HepG2 (cell line): ENCODE measurements at regions not wholly inside any gene's neighbourhood (a gene's known extent, or its start where the extent isn't known, plus 50 kb on each side); places are given as distances from the start of the nearest gene placed in this dataset.
A peak's percentile ranks its signal among the peaks of the same experiment; 100 is the strongest.

Source experiments
- CC2D1A ChIP-seq: sonication (generic); formaldehyde crosslinking; IDR thresholded peaks from 2 replicates; pipeline ENCODE4 v1.8.1; 2023; ENCODE audit warnings: mild to moderate bottlenecking, missing genetic modification reagents
- EP300 ChIP-seq, 3 experiments: sonication (generic) in 1 of 3; formaldehyde crosslinking in 1 of 3; IDR thresholded peaks; 2 replicates each; pipeline versions ENCODE4 v1.5.1 to v1.6.1; 2011 to 2020; ENCODE audit warnings: low read depth in 2 of 3, low read length in 2 of 3, borderline replicate concordance in 1 of 3, improper control_type of control experiment in 1 of 3, mild to moderate bottlenecking in 1 of 3, missing genetic modification reagents in 1 of 3, moderate library complexity in 1 of 3
- HCFC1 ChIP-seq: fragments of 150-350 bp; IDR thresholded peaks from 2 replicates; pipeline ENCODE4 v1.6.1; 2014; ENCODE audit warnings: low read depth, low read length
- HNF4G ChIP-seq, 2 experiments: sonication (generic) in 1 of 2; formaldehyde crosslinking in 1 of 2; IDR thresholded peaks; 2 replicates each; pipeline versions ENCODE4 v1.4.0 to v1.6.1; 2011 to 2020; ENCODE audit warnings: borderline replicate concordance in 2 of 2, low read depth in 2 of 2, mild to moderate bottlenecking in 2 of 2, low read length in 1 of 2, missing genetic modification reagents in 1 of 2, moderate library complexity in 1 of 2
- TAF1 ChIP-seq: sonication (generic); formaldehyde crosslinking; IDR thresholded peaks from 2 replicates; pipeline ENCODE4 v1.4.0; 2020; ENCODE audit warnings: missing genetic modification reagents
- ZFP37 ChIP-seq: sonication (generic); formaldehyde crosslinking; IDR thresholded peaks from 2 replicates; pipeline ENCODE4 v1.4.0; 2020; ENCODE audit warnings: missing genetic modification reagents, borderline replicate concordance
- ZNF264 ChIP-seq: sonication (generic); formaldehyde crosslinking; IDR thresholded peaks from 2 replicates; pipeline ENCODE4 v1.4.0; 2020; ENCODE audit warnings: missing genetic modification reagents
- ZNF282 ChIP-seq: fragments of 450-650 bp; IDR thresholded peaks from 2 replicates; pipeline ENCODE4 v1.6.1; 2018; ENCODE audit not compliant: partially characterized antibody
- ZNF614 ChIP-seq: IDR thresholded peaks from 2 replicates; pipeline ENCODE4 v1.6.1; 2018; ENCODE audit warnings: missing biosample characterization, missing genetic modification reagents, inconsistent platforms, borderline replicate concordance
- ZNF616 ChIP-seq: sonication (generic); formaldehyde crosslinking; IDR thresholded peaks from 2 replicates; pipeline ENCODE4 v1.5.0; 2020; ENCODE audit warnings: low read depth, mild to moderate bottlenecking, missing genetic modification reagents
- ZNF761 ChIP-seq: sonication (generic); formaldehyde crosslinking; conservative IDR thresholded peaks from 2 replicates; pipeline ENCODE4 v1.4.0; 2020; ENCODE audit warnings: mild to moderate bottlenecking, missing genetic modification reagents
- TF ChIP-seq, protein P1 (sequence below): IDR thresholded peaks from 2 replicates; pipeline ENCODE4 v1.6.1; 2016; ENCODE audit warnings: missing biosample characterization, missing genetic modification reagents, low read depth
- TF ChIP-seq, protein P2 (sequence below): sonication (generic); formaldehyde crosslinking; IDR thresholded peaks from 2 replicates; pipeline ENCODE4 v1.5.1; 2020; ENCODE audit warnings: missing genetic modification reagents, mild to moderate bottlenecking, borderline replicate concordance
- TF ChIP-seq, protein P3 (sequence below): sonication (generic); formaldehyde crosslinking; IDR thresholded peaks from 2 replicates; pipeline ENCODE4 v1.8.1; 2022; ENCODE audit warnings: mild to moderate bottlenecking, missing genetic modification reagents
- TF ChIP-seq, protein P4 (sequence below): sonication (generic); formaldehyde crosslinking; IDR thresholded peaks from 2 replicates; pipeline ENCODE4 v1.4.0; 2020; ENCODE audit warnings: low read depth, mild to moderate bottlenecking, missing genetic modification reagents
- TF ChIP-seq, protein P5 (sequence below): sonication (generic); formaldehyde crosslinking; IDR thresholded peaks from 2 replicates; pipeline ENCODE4 v1.4.0; 2020; ENCODE audit warnings: missing genetic modification reagents, borderline replicate concordance
- TF ChIP-seq, protein P6 (sequence below): sonication (generic); formaldehyde crosslinking; IDR thresholded peaks from 2 replicates; pipeline ENCODE4 v1.8.0; 2022; ENCODE audit warnings: missing genetic modification reagents, mild to moderate bottlenecking, inconsistent platforms, borderline replicate concordance
- TF ChIP-seq, protein P7 (sequence below): sonication (generic); formaldehyde crosslinking; IDR thresholded peaks from 2 replicates; pipeline ENCODE4 v1.4.0; 2020; ENCODE audit warnings: mild to moderate bottlenecking, missing genetic modification reagents
- TF ChIP-seq, protein P8 (sequence below): sonication (generic); formaldehyde crosslinking; IDR thresholded peaks from 2 replicates; pipeline ENCODE4 v1.5.1; 2020; ENCODE audit warnings: mild to moderate bottlenecking, missing genetic modification reagents, moderate library complexity

DNA sequence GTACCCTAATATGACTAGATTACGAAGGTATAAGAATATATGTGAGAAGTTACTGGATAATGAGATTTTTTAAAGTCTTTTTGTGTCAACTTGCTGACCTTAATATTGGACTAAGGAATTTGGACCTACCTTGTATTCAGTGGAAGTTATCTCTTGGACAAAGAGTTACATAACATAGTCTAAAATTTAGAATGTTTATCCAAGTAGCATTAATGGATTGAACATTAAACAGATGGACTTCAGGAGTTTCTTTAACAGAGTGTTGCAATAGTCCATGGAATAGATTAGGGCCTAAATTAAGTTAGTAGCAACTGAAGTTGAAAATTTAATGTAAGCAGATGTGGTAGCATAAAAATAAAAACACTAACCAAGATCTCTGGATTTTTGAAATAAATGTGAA lies 266.4 kb downstream of the PYDC2 start (continued):
- TF ChIP-seq, protein P1, sequence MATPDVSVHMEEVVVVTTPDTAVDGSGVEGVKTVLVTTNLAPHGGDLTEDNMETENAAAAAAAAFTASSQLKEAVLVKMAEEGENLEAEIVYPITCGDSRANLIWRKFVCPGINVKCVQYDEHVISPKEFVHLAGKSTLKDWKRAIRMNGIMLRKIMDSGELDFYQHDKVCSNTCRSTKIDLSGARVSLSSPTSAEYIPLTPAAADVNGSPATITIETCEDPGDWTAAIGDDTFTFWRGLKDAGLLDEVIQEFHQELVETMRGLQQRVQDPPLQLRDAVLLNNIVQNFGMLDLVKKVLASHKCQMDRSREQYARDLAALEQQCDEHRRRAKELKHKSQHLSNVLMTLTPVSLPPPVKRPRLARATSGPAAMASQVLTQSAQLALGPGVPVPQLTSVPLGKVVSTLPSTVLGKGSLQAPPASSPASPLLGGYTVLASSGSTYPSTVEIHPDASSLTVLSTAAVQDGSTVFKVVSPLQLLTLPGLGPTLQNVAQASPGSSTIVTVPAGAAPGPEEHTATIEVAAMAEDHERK (CRISPR knock-in tag), result no peak
- TF ChIP-seq, protein P2, sequence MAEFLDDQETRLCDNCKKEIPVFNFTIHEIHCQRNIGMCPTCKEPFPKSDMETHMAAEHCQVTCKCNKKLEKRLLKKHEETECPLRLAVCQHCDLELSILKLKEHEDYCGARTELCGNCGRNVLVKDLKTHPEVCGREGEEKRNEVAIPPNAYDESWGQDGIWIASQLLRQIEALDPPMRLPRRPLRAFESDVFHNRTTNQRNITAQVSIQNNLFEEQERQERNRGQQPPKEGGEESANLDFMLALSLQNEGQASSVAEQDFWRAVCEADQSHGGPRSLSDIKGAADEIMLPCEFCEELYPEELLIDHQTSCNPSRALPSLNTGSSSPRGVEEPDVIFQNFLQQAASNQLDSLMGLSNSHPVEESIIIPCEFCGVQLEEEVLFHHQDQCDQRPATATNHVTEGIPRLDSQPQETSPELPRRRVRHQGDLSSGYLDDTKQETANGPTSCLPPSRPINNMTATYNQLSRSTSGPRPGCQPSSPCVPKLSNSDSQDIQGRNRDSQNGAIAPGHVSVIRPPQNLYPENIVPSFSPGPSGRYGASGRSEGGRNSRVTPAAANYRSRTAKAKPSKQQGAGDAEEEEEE (CRISPR knock-in tag), result no peak
- TF ChIP-seq, protein P3, sequence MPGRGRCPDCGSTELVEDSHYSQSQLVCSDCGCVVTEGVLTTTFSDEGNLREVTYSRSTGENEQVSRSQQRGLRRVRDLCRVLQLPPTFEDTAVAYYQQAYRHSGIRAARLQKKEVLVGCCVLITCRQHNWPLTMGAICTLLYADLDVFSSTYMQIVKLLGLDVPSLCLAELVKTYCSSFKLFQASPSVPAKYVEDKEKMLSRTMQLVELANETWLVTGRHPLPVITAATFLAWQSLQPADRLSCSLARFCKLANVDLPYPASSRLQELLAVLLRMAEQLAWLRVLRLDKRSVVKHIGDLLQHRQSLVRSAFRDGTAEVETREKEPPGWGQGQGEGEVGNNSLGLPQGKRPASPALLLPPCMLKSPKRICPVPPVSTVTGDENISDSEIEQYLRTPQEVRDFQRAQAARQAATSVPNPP, result no peak
- TF ChIP-seq ZNF614, result no peak
- TF ChIP-seq EP300 (IDR thresholded peaks at IDR 0.05; ENCODE audit: low read depth in 2 of 2, low read length in 2 of 2), result peak in 1 of 2 experiments; percentile 66; a peak in 2 of 4 replicates
- no peak for TF ChIP-seq EP300 (CRISPR knock-in tag; IDR thresholded peaks at IDR 0.05; ENCODE audit: borderline replicate concordance)
- no peak for TF ChIP-seq CC2D1A (CRISPR knock-in tag)
- TF ChIP-seq ZNF761 (CRISPR knock-in tag), result no peak
- no peak for TF ChIP-seq ZNF264 (CRISPR knock-in tag)
- TF ChIP-seq, protein P4, sequence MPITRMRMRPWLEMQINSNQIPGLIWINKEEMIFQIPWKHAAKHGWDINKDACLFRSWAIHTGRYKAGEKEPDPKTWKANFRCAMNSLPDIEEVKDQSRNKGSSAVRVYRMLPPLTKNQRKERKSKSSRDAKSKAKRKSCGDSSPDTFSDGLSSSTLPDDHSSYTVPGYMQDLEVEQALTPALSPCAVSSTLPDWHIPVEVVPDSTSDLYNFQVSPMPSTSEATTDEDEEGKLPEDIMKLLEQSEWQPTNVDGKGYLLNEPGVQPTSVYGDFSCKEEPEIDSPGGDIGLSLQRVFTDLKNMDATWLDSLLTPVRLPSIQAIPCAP (CRISPR knock-in tag), result no peak
- TF ChIP-seq HNF4G (IDR thresholded peaks at IDR 0.05; ENCODE audit: borderline replicate concordance, low read depth, low read length), result peak; percentile 66
- TF ChIP-seq HNF4G (CRISPR knock-in tag; IDR thresholded peaks at IDR 0.05; ENCODE audit: borderline replicate concordance, low read depth), result no peak
- no peak for TF ChIP-seq ZNF616 (CRISPR knock-in tag)
- TF ChIP-seq TAF1 (CRISPR knock-in tag), result no peak
- TF ChIP-seq, protein P5, sequence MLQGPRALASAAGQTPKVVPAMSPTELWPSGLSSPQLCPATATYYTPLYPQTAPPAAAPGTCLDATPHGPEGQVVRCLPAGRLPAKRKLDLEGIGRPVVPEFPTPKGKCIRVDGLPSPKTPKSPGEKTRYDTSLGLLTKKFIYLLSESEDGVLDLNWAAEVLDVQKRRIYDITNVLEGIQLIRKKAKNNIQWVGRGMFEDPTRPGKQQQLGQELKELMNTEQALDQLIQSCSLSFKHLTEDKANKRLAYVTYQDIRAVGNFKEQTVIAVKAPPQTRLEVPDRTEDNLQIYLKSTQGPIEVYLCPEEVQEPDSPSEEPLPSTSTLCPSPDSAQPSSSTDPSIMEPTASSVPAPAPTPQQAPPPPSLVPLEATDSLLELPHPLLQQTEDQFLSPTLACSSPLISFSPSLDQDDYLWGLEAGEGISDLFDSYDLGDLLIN (CRISPR knock-in tag), result no peak
- TF ChIP-seq, protein P6, sequence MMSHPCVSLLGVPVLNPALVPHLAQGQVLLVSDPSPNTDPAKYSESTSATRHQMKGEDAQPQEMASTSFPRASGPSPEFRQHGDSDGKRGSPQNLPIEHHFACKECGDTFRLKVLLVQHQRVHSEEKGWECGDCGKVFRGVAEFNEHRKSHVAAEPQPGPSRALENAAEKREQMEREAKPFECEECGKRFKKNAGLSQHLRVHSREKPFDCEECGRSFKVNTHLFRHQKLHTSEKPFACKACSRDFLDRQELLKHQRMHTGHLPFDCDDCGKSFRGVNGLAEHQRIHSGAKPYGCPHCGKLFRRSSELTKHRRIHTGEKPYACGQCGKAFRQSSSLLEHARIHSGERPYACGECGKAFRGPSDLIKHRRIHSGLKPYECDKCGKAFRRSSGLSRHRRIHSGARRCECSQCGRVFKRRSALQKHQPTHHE (CRISPR knock-in tag), result no peak
- no peak for TF ChIP-seq HCFC1
- TF ChIP-seq, protein P7, sequence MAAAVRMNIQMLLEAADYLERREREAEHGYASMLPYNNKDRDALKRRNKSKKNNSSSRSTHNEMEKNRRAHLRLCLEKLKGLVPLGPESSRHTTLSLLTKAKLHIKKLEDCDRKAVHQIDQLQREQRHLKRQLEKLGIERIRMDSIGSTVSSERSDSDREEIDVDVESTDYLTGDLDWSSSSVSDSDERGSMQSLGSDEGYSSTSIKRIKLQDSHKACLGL, result no peak
- no peak for TF ChIP-seq ZNF282
- TF ChIP-seq, protein P8, sequence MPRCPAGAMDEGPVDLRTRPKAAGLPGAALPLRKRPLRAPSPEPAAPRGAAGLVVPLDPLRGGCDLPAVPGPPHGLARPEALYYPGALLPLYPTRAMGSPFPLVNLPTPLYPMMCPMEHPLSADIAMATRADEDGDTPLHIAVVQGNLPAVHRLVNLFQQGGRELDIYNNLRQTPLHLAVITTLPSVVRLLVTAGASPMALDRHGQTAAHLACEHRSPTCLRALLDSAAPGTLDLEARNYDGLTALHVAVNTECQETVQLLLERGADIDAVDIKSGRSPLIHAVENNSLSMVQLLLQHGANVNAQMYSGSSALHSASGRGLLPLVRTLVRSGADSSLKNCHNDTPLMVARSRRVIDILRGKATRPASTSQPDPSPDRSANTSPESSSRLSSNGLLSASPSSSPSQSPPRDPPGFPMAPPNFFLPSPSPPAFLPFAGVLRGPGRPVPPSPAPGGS (CRISPR knock-in tag), result no peak
- no peak for TF ChIP-seq ZFP37
